Body of pancreas (tissue), 4 donors: ENCODE measurements at regions not wholly inside any gene's neighbourhood (a gene's known extent, or its start where the extent isn't known, plus 50 kb on each side); places are given as distances from the start of the nearest gene placed in this dataset.

ENCODE experiments used
- ATAC-seq: fragments of 150-250 bp; one replicate; pipeline ENCODE4 v1.9.1; 2016
- DNase-seq, 4 donors: peaks; one replicate each; pipeline ENCODE4 v3.0.0-alpha.2; 2019
- H3K27ac ChIP-seq, 4 donors: fragments of 200-600 bp; sonication (generic); 1 replicate in 3 of 4; 2 replicates in 1 of 4; pipeline versions ENCODE4 v1.5.1 to v1.6.1; 2016 to 2019; ENCODE audit warnings: mild to moderate bottlenecking in 1 of 4, mixed read lengths in 1 of 4, moderate library complexity in 1 of 4
- H3K27me3 ChIP-seq, 2 donors: fragments of 200-600 bp; sonication (generic); one replicate each; pipeline ENCODE4 v1.6.0; 2016; ENCODE audit warnings: mild to moderate bottlenecking in 1 of 2
- H3K36me3 ChIP-seq, 2 donors: fragments of 200-600 bp; sonication (generic); replicated peaks in 1 of 2; 2 replicates each; pipeline ENCODE4 v1.5.1; 2016; ENCODE audit warnings: low read depth in 2 of 2; ENCODE audit not compliant: insufficient read depth in 1 of 2
- H3K4me1 ChIP-seq: fragments of 200-600 bp; sonication (generic); one replicate; pipeline ENCODE4 v1.6.0; 2016
- H3K4me3 ChIP-seq, 2 donors: fragments of 200-600 bp; sonication (generic); 1 replicate in 1 of 2; 2 replicates in 1 of 2; pipeline ENCODE4 v1.5.1; 2016 to 2019
- H3K9me3 ChIP-seq, 3 donors: fragments of 200-600 bp; sonication (generic); 1 replicate in 2 of 3; 2 replicates in 1 of 3; pipeline ENCODE4 v1.5.1; 2016
- POLR2A ChIP-seq, 3 donors: fragments of 450-650 bp; IDR thresholded peaks; one replicate each; pipeline ENCODE4 v1.6.1; 2016; ENCODE audit warnings: antibody characterized with exemption in 3 of 3, mild to moderate bottlenecking in 2 of 3
- WGBS, 2 donors: methylation state at CpG; one replicate each; pipeline ENCODE4 v1.1.5; 2017; 5-methylcytosine and 5-hydroxymethylcytosine counted together
- intact Hi-C: fragments of 100-400 bp; cut with DNase I; formaldehyde crosslinking; loops from one replicate; pipeline ENCODE4 v1.15.1; 2023
- TF ChIP-seq, protein P1 (sequence below), 7 experiments: fragments of 450-650 bp in 4 of 7; fragments of 200-600 bp in 3 of 7; sonication (generic) in 3 of 7; IDR thresholded peaks; one replicate each; pipeline ENCODE4 v1.5.1; 2016 to 2019; ENCODE audit warnings: antibody characterized with exemption in 7 of 7

- TF ChIP-seq, protein P1, sequence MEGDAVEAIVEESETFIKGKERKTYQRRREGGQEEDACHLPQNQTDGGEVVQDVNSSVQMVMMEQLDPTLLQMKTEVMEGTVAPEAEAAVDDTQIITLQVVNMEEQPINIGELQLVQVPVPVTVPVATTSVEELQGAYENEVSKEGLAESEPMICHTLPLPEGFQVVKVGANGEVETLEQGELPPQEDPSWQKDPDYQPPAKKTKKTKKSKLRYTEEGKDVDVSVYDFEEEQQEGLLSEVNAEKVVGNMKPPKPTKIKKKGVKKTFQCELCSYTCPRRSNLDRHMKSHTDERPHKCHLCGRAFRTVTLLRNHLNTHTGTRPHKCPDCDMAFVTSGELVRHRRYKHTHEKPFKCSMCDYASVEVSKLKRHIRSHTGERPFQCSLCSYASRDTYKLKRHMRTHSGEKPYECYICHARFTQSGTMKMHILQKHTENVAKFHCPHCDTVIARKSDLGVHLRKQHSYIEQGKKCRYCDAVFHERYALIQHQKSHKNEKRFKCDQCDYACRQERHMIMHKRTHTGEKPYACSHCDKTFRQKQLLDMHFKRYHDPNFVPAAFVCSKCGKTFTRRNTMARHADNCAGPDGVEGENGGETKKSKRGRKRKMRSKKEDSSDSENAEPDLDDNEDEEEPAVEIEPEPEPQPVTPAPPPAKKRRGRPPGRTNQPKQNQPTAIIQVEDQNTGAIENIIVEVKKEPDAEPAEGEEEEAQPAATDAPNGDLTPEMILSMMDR (IDR thresholded peaks at IDR 0.05): no peak
- no peak for TF ChIP-seq POLR2A (IDR thresholded peaks at IDR 0.05)
- Histone ChIP-seq H3K27ac (no peak overlapping the region), H3K27me3 (no peaks in the 10 kb centered on the region), H3K4me3 (no peak overlapping the region), H3K36me3 (no peaks in the 10 kb centered on the region), H3K9me3 (no peaks in the 10 kb centered on the region), H3K4me1 (peaks cover 45% of the 10 kb centered on the region)
- DNase-seq: peak in 1 of 4 donors; percentile 26
- no peak for ATAC-seq
- intact Hi-C loops: no loop called here
- WGBS, 2 donors: 76% methylated on average over 4 of the region's 4 CpGs
These were observed 140.3 kb upstream of the ERRFI1 start for GRCh38 chr1:8166406-8166805.

GRCh38 chr1:8165595-8166360, 139.7 kb upstream of the ERRFI1 start:
- no peak for ATAC-seq
- WGBS, 2 donors: 80 to 90% methylated on average over 11 to 14 of the region's 14 CpGs
- Histone ChIP-seq H3K9me3 (no peaks in the 10 kb centered on the region), H3K4me1 (peaks cover 43% of the 10 kb centered on the region), H3K27me3 (no peaks in the 10 kb centered on the region), H3K4me3 (no peak overlapping the region), H3K27ac (no peak overlapping the region), H3K36me3 (no peaks in the 10 kb centered on the region)
- intact Hi-C loops: no loop called here
- no peak for DNase-seq
- no peak for TF ChIP-seq POLR2A (IDR thresholded peaks at IDR 0.05)
- TF ChIP-seq, protein P1 (IDR thresholded peaks at IDR 0.05): peak in 1 of 7 experiments; percentile 14

DNA sequence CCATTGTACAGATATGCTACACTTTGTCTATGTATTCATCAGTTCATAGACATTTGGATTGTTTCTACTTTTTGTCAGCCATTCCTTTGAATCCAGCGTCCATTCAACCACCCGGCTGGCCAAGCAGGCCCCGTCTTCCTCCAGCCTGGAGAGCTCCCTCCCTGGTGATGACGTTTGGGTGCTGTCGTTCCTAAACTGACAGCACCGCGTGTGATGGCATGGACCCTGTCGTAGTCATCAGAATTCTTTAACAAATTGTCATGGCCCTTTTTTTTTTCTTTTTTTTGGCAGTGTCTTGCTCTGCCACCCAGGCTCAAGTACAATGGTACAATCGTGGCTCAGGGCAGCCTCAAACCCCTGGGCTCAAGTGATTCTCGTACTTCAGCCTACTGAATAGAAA, 138.6 kb upstream of the ERRFI1 start:
- no peak for TF ChIP-seq POLR2A (IDR thresholded peaks at IDR 0.05)
- TF ChIP-seq, protein P1 (IDR thresholded peaks at IDR 0.05): no peak
- H3K4me1 ChIP-seq: peaks cover 32% of the 10 kb centered on the region
- DNase-seq: no peak
- no peaks in the 10 kb centered on the region for H3K27me3 ChIP-seq
- no peak overlapping the region for H3K4me3 ChIP-seq
- 87 to 88% methylated on average over 10 of the region's 10 CpGs for WGBS, 2 donors
- no peaks in the 10 kb centered on the region for H3K9me3 ChIP-seq
- intact Hi-C loops: no loop called here
- H3K27ac ChIP-seq: no peak overlapping the region
- ATAC-seq: no peak
- no peaks in the 10 kb centered on the region for H3K36me3 ChIP-seq

- Histone ChIP-seq H3K9me3 (no peaks in the 10 kb centered on the region), H3K36me3 (no peaks in the 10 kb centered on the region), H3K4me3 (no peak overlapping the region), H3K27me3 (no peaks in the 10 kb centered on the region), H3K27ac (no peak overlapping the region), H3K4me1 (peaks cover 18% of the 10 kb centered on the region)
- no peak for ATAC-seq
- TF ChIP-seq, protein P1 (IDR thresholded peaks at IDR 0.05): no peak
- no peak for TF ChIP-seq POLR2A (IDR thresholded peaks at IDR 0.05)
- DNase-seq: no peak
- WGBS, 2 donors: 90 to 97% methylated on average over 4 of the region's 4 CpGs
- intact Hi-C loops: no loop called here
These were observed 136.9 kb upstream of the ERRFI1 start for GRCh38 chr1:8163039-8163438.

- DNase-seq (peak in 2 of 4 donors; percentile 26 to 32), ATAC-seq (no peak)
- H3K27me3 ChIP-seq: no peaks in the 10 kb centered on the region
- no peaks in the 10 kb centered on the region for H3K9me3 ChIP-seq
- peaks cover 9% of the 10 kb centered on the region for H3K4me1 ChIP-seq
- 78 to 83% methylated on average over 7 of the region's 7 CpGs for WGBS, 2 donors
- intact Hi-C loops: no loop called here
- H3K36me3 ChIP-seq: no peaks in the 10 kb centered on the region
- no peak overlapping the region for H3K27ac ChIP-seq
- TF ChIP-seq POLR2A (IDR thresholded peaks at IDR 0.05): peak in 1 of 3 donors; percentile 20
- TF ChIP-seq, protein P1 (IDR thresholded peaks at IDR 0.05): no peak
- H3K4me3 ChIP-seq: no peak overlapping the region
These were observed 136.1 kb upstream of the ERRFI1 start for GRCh38 chr1:8162168-8162567.
